Activated effector memory CD4-positive, alpha-beta T cell treated with anti-CD3 and anti-CD28 coated beads, Interleukin-2, amount 50 U/mL, for 16 hours (primary cell): ENCODE measurements at regions not wholly inside any gene's neighbourhood (a gene's known extent, or its start where the extent isn't known, plus 50 kb on each side); places are given as distances from the start of the nearest gene placed in this dataset.

Source experiments
- DNase-seq: peaks from one replicate; pipeline ENCODE4 v3.0.0-alpha.2; 2020

- no peak for DNase-seq
These were observed 954.0 kb upstream of the TENM3 start for GRCh38 chr4:181289198-181289597.

GRCh38 chr4:181291615-181292014 is 951.6 kb upstream of the TENM3 start:
- no peak for DNase-seq

- no peak for DNase-seq
These were observed 950.2 kb upstream of the TENM3 start for GRCh38 chr4:181293014-181293413.

- no peak for DNase-seq
These were observed 949.7 kb upstream of the TENM3 start for GRCh38 chr4:181293541-181293940.

GRCh38 chr4:181294421-181294820 is 948.8 kb upstream of the TENM3 start:
- no peak for DNase-seq

GRCh38 chr4:181301735-181302710 is 941.2 kb upstream of the TENM3 start:
- DNase-seq = no peak

GRCh38 chr4:181307824-181308223 is 935.4 kb upstream of the TENM3 start:
- DNase-seq = no peak

GRCh38 chr4:181308476-181309312 is 934.5 kb upstream of the TENM3 start:
- no peak for DNase-seq

- DNase-seq = no peak
These were observed 931.1 kb upstream of the TENM3 start for GRCh38 chr4:181312066-181312465.

- DNase-seq = no peak
These were observed 923.6 kb upstream of the TENM3 start for GRCh38 chr4:181319629-181320028.

- DNase-seq = no peak
These were observed 920.1 kb upstream of the TENM3 start for GRCh38 chr4:181323061-181323460.

- DNase-seq = no peak
These were observed 912.5 kb upstream of the TENM3 start for GRCh38 chr4:181330654-181331201.

- no peak for DNase-seq
These were observed 912.0 kb upstream of the TENM3 start for GRCh38 chr4:181331214-181331613.

- no peak for DNase-seq
These were observed 897.3 kb upstream of the TENM3 start for GRCh38 chr4:181345931-181346330.

GRCh38 chr4:181350615-181351415 is 892.4 kb upstream of the TENM3 start:
- DNase-seq = no peak

GRCh38 chr4:181364504-181364903 is 878.7 kb upstream of the TENM3 start:
- DNase-seq = no peak

GRCh38 chr4:181365671-181366070 is 877.5 kb upstream of the TENM3 start:
- DNase-seq = no peak

GRCh38 chr4:181372014-181372413 is 871.2 kb upstream of the TENM3 start:
- no peak for DNase-seq

GRCh38 chr4:181376058-181376457 is 867.1 kb upstream of the TENM3 start:
- DNase-seq = no peak

- no peak for DNase-seq
These were observed 855.1 kb upstream of the TENM3 start for GRCh38 chr4:181388061-181388460.

- no peak for DNase-seq
These were observed 826.2 kb upstream of the TENM3 start for GRCh38 chr4:181416966-181417365.

GRCh38 chr4:181418496-181418895 is 824.7 kb upstream of the TENM3 start:
- DNase-seq = no peak

- no peak for DNase-seq
These were observed 822.3 kb upstream of the TENM3 start for GRCh38 chr4:181420950-181421349.
